Ovary (tissue), 7 donors: ENCODE measurements at regions not wholly inside any gene's neighbourhood (a gene's known extent, or its start where the extent isn't known, plus 50 kb on each side); places are given as distances from the start of the nearest gene placed in this dataset.

Experiments
- DNase-seq, 5 donors: peaks; one replicate each; pipeline ENCODE4 v3.0.0-alpha.2; 2019 to 2020
- H3K27ac ChIP-seq, 2 donors: fragments of 200-600 bp; one replicate each; pipeline versions ENCODE4 v1.5.1 to v1.8.0; 2019 to 2022
- H3K27me3 ChIP-seq: fragments of 200-600 bp; one replicate; pipeline ENCODE4 v1.8.0; 2022
- H3K36me3 ChIP-seq: fragments of 200-600 bp; sonication (generic); one replicate; pipeline ENCODE4 v1.5.1; 2019
- H3K4me1 ChIP-seq: one replicate; pipeline ENCODE4 v1.8.1; 2013; ENCODE audit warnings: mild to moderate bottlenecking, moderate library complexity; ENCODE audit not compliant: insufficient read depth
- H3K4me3 ChIP-seq: fragments of 200-600 bp; sonication (generic); one replicate; pipeline ENCODE4 v1.5.1; 2017
- H3K9me3 ChIP-seq, 2 donors: fragments of 200-600 bp in 1 of 2; sonication (generic) in 1 of 2; one replicate each; pipeline versions ENCODE4 v1.5.1 to v1.8.1; 2013 to 2019; ENCODE audit warnings: mild to moderate bottlenecking in 1 of 2, moderate library complexity in 1 of 2
- CTCF ChIP-seq, 3 donors: fragments of 450-650 bp in 2 of 3; fragments of 200-600 bp in 1 of 3; IDR thresholded peaks; one replicate each; pipeline versions ENCODE4 v1.5.1 to v1.8.0; 2016 to 2022; ENCODE audit warnings: antibody characterized with exemption in 3 of 3, mild to moderate bottlenecking in 1 of 3
- EP300 ChIP-seq: sonication (generic); formaldehyde crosslinking; IDR thresholded peaks from one replicate; pipeline ENCODE4 v1.6.1; 2017; ENCODE audit warnings: antibody characterized with exemption
- POLR2A ChIP-seq: fragments of 450-650 bp; IDR thresholded peaks from one replicate; pipeline ENCODE4 v1.6.1; 2017; ENCODE audit warnings: antibody characterized with exemption, mild to moderate bottlenecking, moderate library complexity
- WGBS, 3 donors: extraction: QIAGEN DNeasy Blood & Tissue Kit in 1 of 3; methylation state at CpG; one replicate each; pipeline versions ENCODE4 v1.1.5 to v1.1.7; 2013 to 2017; 5-methylcytosine and 5-hydroxymethylcytosine counted together
- intact Hi-C, 4 donors: fragments of 100-400 bp; cut with DNase I; formaldehyde crosslinking; loops; one replicate each; pipeline versions ENCODE4 v1.11.0 to v1.15.1; 2022 to 2023
- donor health status: DM: no; HTN: no; CAD: no; lungs with moderate emphysema.
- donor health status: DM: no; HTN: no; CAD: no.
- donor health status: Bipolar disorder and iron deficiency.
- donor health status: DM: no; HTN: no; CAD: no.
- donor health status: DM: yes; HTN: yes; CAD: no.

GRCh38 chr16:9351440-9351839 is 260.0 kb downstream of the HAPSTR1 start:
- intact Hi-C loops = loop anchor here in 1 of 4 donors (5.0 kb wide), 1 partner anchor 411 kb away; no protein-coding TSS in a partner anchor
- 87 to 90% (median 90%) methylated on average over 6 of the region's 6 CpGs for WGBS, 3 donors
- Histone ChIP-seq H3K4me1 (no peaks in the 10 kb centered on the region), H3K4me3 (no peak overlapping the region), H3K27ac (no peak overlapping the region), H3K36me3 (no peaks in the 10 kb centered on the region), H3K27me3 (no peaks in the 10 kb centered on the region), H3K9me3 (no peaks in the 10 kb centered on the region)
- DNase-seq = no peak
- TF ChIP-seq EP300 (no peak), POLR2A (no peak), CTCF (IDR thresholded peaks at IDR 0.05) (no peak)

GRCh38 chr16:9351841-9352434 is 260.5 kb downstream of the HAPSTR1 start:
- DNase-seq = no peak
- TF ChIP-seq EP300 = no peak
- no peak for TF ChIP-seq CTCF (IDR thresholded peaks at IDR 0.05)
- TF ChIP-seq POLR2A = no peak
- no peak overlapping the region for H3K4me3 ChIP-seq
- intact Hi-C loops = loop anchor here in 1 of 4 donors (5.0 kb wide), 1 partner anchor 410 kb away; no protein-coding TSS in a partner anchor
- H3K4me1 ChIP-seq = no peaks in the 10 kb centered on the region
- 76 to 83% (median 77%) methylated on average over 1 of the region's 1 CpG for WGBS, 3 donors
- no peaks in the 10 kb centered on the region for H3K9me3 ChIP-seq
- no peaks in the 10 kb centered on the region for H3K36me3 ChIP-seq
- H3K27me3 ChIP-seq = no peaks in the 10 kb centered on the region
- H3K27ac ChIP-seq = no peak overlapping the region

GRCh38 chr16:9357829-9358228 is 266.4 kb downstream of the HAPSTR1 start:
- Histone ChIP-seq H3K9me3 (no peaks in the 10 kb centered on the region), H3K27me3 (no peaks in the 10 kb centered on the region), H3K27ac (no peak overlapping the region), H3K4me1 (no peaks in the 10 kb centered on the region), H3K36me3 (no peaks in the 10 kb centered on the region), H3K4me3 (no peak overlapping the region)
- intact Hi-C loops = no loop called here
- TF ChIP-seq EP300 = no peak
- no peak for TF ChIP-seq POLR2A
- no peak for TF ChIP-seq CTCF (IDR thresholded peaks at IDR 0.05)
- DNase-seq = no peak
- 66 to 80% (median 71%) methylated on average over 2 of the region's 2 CpGs for WGBS, 3 donors

GRCh38 chr16:9360075-9360474 is 268.6 kb downstream of the HAPSTR1 start:
- Histone ChIP-seq H3K27ac (no peak overlapping the region), H3K9me3 (no peaks in the 10 kb centered on the region), H3K4me3 (no peak overlapping the region), H3K27me3 (no peaks in the 10 kb centered on the region), H3K4me1 (no peaks in the 10 kb centered on the region), H3K36me3 (no peaks in the 10 kb centered on the region)
- intact Hi-C loops = loop anchor here in 1 of 4 donors (10.0 kb wide), 1 partner anchor 825 kb away; the partner anchor contains the start of gene GRIN2A
- DNase-seq = no peak
- 85 to 90% (median 89%) methylated on average over 7 of the region's 7 CpGs for WGBS, 3 donors
- no peak for TF ChIP-seq EP300
- no peak for TF ChIP-seq POLR2A
- no peak for TF ChIP-seq CTCF (IDR thresholded peaks at IDR 0.05)
